GM21737 (cell line): ENCODE measurements at regions not wholly inside any gene's neighbourhood (a gene's known extent, or its start where the extent isn't known, plus 50 kb on each side); places are given as distances from the start of the nearest gene placed in this dataset.
"Not testable (repeated sequence)": the region's sequence is repeated elsewhere in the genome, so short reads cannot be mapped to it uniquely, and the experiment has no call there.

Source experiments
- ATAC-seq: cut with Tn5 transposase; IDR thresholded peaks from one replicate; pipeline ENCODE4 v1.9.1; 2021; ENCODE audit warnings: mild to moderate bottlenecking, moderate library complexity; ENCODE audit not compliant: unreplicated experiment

- ATAC-seq, result no peak
These were observed 57.8 kb downstream of the OR2B2 start for GRCh38 chr6:27854421-27854820.

- ATAC-seq, result no peak
These were observed 60.8 kb downstream of the OR2B2 start for GRCh38 chr6:27851440-27851839.

- not testable (repeated sequence) for ATAC-seq
These were observed 63.2 kb downstream of the OR2B2 start for GRCh38 chr6:27849001-27849400.

- no peak for ATAC-seq
These were observed 64.5 kb downstream of the OR2B2 start for GRCh38 chr6:27847706-27848105.

- no peak for ATAC-seq
These were observed 71.6 kb downstream of the OR2B2 start for GRCh38 chr6:27840572-27840971.

- no peak for ATAC-seq
These were observed 72.3 kb downstream of the OR2B2 start for GRCh38 chr6:27839626-27840475.

- ATAC-seq, result no peak
These were observed 73.1 kb downstream of the OR2B2 start for GRCh38 chr6:27838945-27839625.

GRCh38 chr6:27838058-27838944, 73.9 kb downstream of the OR2B2 start:
- ATAC-seq, result peak; percentile 71

- ATAC-seq, result peak; percentile 6
These were observed 74.6 kb downstream of the OR2B2 start for GRCh38 chr6:27837625-27838057.

GRCh38 chr6:27836783-27837624, 75.2 kb downstream of the OR2B2 start:
- ATAC-seq, result peak; percentile 33

GRCh38 chr6:27836141-27836782, 75.9 kb downstream of the OR2B2 start:
- ATAC-seq, result no peak

GRCh38 chr6:27834879-27835549, 77.2 kb downstream of the OR2B2 start:
- ATAC-seq, result no peak

- ATAC-seq, result no peak
These were observed 77.8 kb downstream of the OR2B2 start for GRCh38 chr6:27834384-27834783.

GRCh38 chr6:27831434-27832081, 80.6 kb downstream of the OR2B2 start:
- ATAC-seq, result peak; percentile 66

- peak; percentile 59 for ATAC-seq
These were observed 81.4 kb downstream of the OR2B2 start for GRCh38 chr6:27830600-27831433.

GRCh38 chr6:27830212-27830599, 82.0 kb downstream of the OR2B2 start:
- peak; percentile 1 for ATAC-seq

GRCh38 chr6:27829453-27830211, 82.6 kb downstream of the OR2B2 start:
- no peak for ATAC-seq
